Psoas muscle (tissue), 7 donors: ENCODE measurements at regions not wholly inside any gene's neighbourhood (a gene's known extent, or its start where the extent isn't known, plus 50 kb on each side); places are given as distances from the start of the nearest gene placed in this dataset.
"Not testable (repeated sequence)": the region's sequence is repeated elsewhere in the genome, so short reads cannot be mapped to it uniquely, and the experiment has no call there.

Experiments used
- ATAC-seq, 4 donors: fragments of 200-7000 bp; cut with Tn5 transposase; one replicate each; pipeline ENCODE4 v1.9.1; 2020; ENCODE audit warnings: moderate library complexity in 3 of 4, mild to moderate bottlenecking in 2 of 4
- DNase-seq, 2 donors: peaks; one replicate each; pipeline ENCODE4 v3.0.0-alpha.2; 2020
- H3K27ac ChIP-seq: fragments of 200-600 bp; one replicate; pipeline ENCODE4 v1.8.0; 2022
- H3K27me3 ChIP-seq, 3 donors: fragments of 200-600 bp in 1 of 3; one replicate each; pipeline versions ENCODE4 v1.6.1 to v1.8.0; 2013 to 2022; ENCODE audit warnings: low read length in 2 of 3, mild to moderate bottlenecking in 2 of 3, moderate library complexity in 1 of 3; ENCODE audit not compliant: insufficient read depth in 3 of 3
- H3K36me3 ChIP-seq, 2 donors: fragments of 200-600 bp in 1 of 2; one replicate each; pipeline versions ENCODE4 v1.6.1 to v1.8.0; 2013 to 2022; ENCODE audit warnings: low read depth in 1 of 2, mild to moderate bottlenecking in 1 of 2, moderate library complexity in 1 of 2; ENCODE audit not compliant: insufficient read depth in 1 of 2
- H3K4me1 ChIP-seq: fragments of 200-600 bp; one replicate; pipeline ENCODE4 v1.8.0; 2022
- H3K4me3 ChIP-seq: fragments of 200-600 bp; one replicate; pipeline ENCODE4 v1.8.0; 2022; ENCODE audit warnings: mild to moderate bottlenecking
- H3K9me3 ChIP-seq: fragments of 200-600 bp; one replicate; pipeline ENCODE4 v1.8.0; 2022
- WGBS, 3 donors: extraction: QIAGEN DNeasy Blood & Tissue Kit; methylation state at CpG; one replicate each; pipeline versions ENCODE4 v1.1.6 to v1.1.7; 2013; 5-methylcytosine and 5-hydroxymethylcytosine counted together
- intact Hi-C, 2 donors: fragments of 100-400 bp; cut with DNase I; formaldehyde crosslinking; loops; one replicate each; pipeline versions ENCODE4 v1.11.0 to v1.14.2; 2022
- TF ChIP-seq, protein P1 (sequence below): fragments of 200-600 bp; IDR thresholded peaks from one replicate; pipeline ENCODE4 v1.8.0; 2022; ENCODE audit warnings: antibody characterized with exemption
- donor health status: healthy with polysubstance abuse.
- donor health status: DM: no; HTN: no; CAD: no; lungs with moderate emphysema.
- donor health status: Bipolar disorder and iron deficiency.
- donor health status: healthy.
- donor health status: DM: yes; HTN: yes; CAD: no.
- donor health status: DM: no; HTN: no; CAD: no.
- donor health status: DM: yes; HTN: yes; CAD: no.

DNA sequence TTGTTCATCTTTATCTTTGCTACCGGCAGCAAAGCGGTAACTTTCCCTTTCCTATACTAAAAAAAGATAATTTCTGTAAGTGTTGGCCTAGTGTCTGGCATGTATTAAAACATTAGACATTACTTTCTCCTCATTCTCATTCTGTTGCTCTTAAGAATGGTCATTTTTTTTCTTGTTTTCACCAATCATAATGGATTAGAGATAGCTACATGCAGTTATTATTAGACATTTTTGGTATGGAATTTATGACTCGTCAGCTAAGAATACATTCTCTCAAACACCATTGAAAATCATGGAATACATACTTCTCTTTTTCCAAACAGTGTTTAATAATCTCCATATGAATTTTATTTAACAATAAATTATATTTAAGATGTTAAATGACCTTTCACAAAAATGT is 1154.6 kb downstream of the BRINP3 start:
- Histone ChIP-seq H3K4me1 (no peaks in the 10 kb centered on the region), H3K9me3 (no peaks in the 10 kb centered on the region), H3K27ac (no peak overlapping the region), H3K36me3 (no peaks in the 10 kb centered on the region), H3K4me3 (no peak overlapping the region), H3K27me3 (no peaks in the 10 kb centered on the region)
- 66 to 78% (median 69%) methylated on average over 3 of the region's 3 CpGs for WGBS, 3 donors
- DNase-seq (no peak), ATAC-seq (no peak)
- intact Hi-C loops = no loop called here
- TF ChIP-seq, protein P1, sequence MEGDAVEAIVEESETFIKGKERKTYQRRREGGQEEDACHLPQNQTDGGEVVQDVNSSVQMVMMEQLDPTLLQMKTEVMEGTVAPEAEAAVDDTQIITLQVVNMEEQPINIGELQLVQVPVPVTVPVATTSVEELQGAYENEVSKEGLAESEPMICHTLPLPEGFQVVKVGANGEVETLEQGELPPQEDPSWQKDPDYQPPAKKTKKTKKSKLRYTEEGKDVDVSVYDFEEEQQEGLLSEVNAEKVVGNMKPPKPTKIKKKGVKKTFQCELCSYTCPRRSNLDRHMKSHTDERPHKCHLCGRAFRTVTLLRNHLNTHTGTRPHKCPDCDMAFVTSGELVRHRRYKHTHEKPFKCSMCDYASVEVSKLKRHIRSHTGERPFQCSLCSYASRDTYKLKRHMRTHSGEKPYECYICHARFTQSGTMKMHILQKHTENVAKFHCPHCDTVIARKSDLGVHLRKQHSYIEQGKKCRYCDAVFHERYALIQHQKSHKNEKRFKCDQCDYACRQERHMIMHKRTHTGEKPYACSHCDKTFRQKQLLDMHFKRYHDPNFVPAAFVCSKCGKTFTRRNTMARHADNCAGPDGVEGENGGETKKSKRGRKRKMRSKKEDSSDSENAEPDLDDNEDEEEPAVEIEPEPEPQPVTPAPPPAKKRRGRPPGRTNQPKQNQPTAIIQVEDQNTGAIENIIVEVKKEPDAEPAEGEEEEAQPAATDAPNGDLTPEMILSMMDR = no peak

DNA sequence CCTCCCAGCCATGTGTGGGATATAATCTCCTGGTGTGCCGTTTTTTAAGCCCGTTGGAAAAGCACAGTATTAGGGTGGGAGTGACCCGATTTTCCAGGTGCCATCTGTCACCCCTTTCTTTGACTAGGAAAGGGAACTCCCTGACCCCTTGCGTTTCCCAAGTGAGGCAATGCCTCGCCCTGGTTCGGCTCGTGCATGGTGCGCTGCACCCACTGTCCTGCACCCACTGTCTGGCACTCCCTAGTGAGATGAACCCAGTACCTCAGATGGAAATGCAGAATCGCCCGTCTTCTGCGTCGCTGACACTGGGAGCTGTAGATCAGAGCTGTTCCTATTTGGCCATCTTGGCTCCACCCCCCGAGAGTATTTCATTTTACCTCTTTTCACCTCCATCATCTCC is 1146.6 kb downstream of the BRINP3 start:
- H3K27me3 ChIP-seq, H3K9me3 ChIP-seq, H3K4me1 ChIP-seq, ATAC-seq, H3K4me3 ChIP-seq, intact Hi-C loops, H3K27ac ChIP-seq, DNase-seq, H3K36me3 ChIP-seq: not testable (repeated sequence)
- 76 to 88% (median 77%) methylated on average over 12 to 13 of the region's 13 CpGs for WGBS, 3 donors

DNA sequence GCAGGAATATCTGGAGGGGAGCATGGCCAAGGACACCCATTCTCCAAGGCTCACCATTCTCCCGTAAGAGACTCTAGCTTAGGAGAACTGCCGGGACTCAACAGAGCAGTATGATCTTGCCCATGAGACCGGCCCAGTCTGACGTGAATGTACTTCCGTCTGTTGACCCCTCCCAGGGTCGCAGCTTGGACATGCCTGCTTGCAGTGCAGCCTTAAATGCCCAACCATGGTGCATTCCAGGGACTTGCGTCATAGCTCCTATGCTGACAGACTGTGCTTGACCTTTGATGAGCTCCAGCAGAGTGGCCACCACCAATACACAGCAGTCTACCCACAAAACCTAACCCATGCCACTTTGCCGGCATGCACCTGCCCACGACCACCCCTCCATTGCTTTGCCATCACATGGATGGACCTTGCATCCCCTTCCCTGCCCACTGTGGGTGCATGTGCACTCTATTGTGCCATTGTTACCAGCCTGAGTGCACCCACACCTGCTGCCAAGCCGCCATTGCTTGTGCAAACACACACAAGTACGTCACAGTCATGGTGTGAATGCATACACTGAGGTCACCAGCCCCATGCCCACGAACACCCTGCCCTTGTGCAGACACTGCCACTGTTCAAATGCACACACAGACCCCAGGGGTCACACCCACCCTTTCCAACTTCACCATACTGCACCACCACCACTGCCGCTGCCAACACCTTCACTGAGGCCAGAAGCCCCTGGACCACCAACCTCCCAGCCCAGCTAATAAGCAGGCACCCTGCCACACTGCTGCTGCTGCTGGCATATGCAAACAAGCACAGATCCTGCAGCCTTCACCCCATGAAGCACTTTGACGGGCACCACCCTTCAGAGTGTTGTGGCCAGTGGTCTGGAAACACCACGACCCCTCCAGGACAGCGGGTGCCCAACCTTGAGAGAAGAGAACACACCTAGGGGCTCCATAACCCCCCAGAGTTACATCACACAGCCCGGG is 1141.3 kb downstream of the BRINP3 start:
- DNase-seq = no peak
- no peak overlapping the region for H3K4me3 ChIP-seq
- no peak for ATAC-seq
- no peaks in the 10 kb centered on the region for H3K9me3 ChIP-seq
- no peaks in the 10 kb centered on the region for H3K4me1 ChIP-seq
- H3K27me3 ChIP-seq = no peaks in the 10 kb centered on the region
- intact Hi-C loops = no loop called here
- TF ChIP-seq, protein P1 = no peak
- H3K36me3 ChIP-seq = no peaks in the 10 kb centered on the region
- WGBS, 3 donors = 88 to 95% (median 92%) methylated on average over 17 of the region's 17 CpGs
- no peak overlapping the region for H3K27ac ChIP-seq

DNA sequence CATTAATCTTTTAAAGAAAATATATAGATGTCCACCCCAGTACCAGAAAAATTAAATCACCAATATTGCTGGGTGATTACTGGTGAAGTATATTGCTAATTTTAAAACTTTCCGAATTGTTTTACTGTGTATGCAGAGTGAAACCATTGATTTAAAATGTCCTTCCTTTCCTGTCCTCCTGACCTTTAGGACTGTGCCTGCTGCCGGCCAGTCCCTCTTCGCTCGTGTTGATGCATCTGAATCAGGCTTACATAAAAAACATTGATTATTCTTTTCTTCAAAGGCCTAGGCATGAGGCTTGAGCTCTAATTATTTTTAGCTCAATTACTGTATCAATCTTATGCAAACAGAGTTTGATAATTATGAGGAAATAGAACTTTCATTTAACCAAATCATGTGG is 1128.1 kb downstream of the BRINP3 start:
- TF ChIP-seq, protein P1 = no peak
- Histone ChIP-seq H3K9me3 (no peaks in the 10 kb centered on the region), H3K27ac (no peak overlapping the region), H3K4me3 (no peak overlapping the region), H3K36me3 (no peaks in the 10 kb centered on the region), H3K27me3 (no peaks in the 10 kb centered on the region), H3K4me1 (no peaks in the 10 kb centered on the region)
- intact Hi-C loops = no loop called here
- ATAC-seq (no peak), DNase-seq (no peak)
- WGBS, 3 donors = 69 to 74% (median 70%) methylated on average over 4 of the region's 4 CpGs

DNA sequence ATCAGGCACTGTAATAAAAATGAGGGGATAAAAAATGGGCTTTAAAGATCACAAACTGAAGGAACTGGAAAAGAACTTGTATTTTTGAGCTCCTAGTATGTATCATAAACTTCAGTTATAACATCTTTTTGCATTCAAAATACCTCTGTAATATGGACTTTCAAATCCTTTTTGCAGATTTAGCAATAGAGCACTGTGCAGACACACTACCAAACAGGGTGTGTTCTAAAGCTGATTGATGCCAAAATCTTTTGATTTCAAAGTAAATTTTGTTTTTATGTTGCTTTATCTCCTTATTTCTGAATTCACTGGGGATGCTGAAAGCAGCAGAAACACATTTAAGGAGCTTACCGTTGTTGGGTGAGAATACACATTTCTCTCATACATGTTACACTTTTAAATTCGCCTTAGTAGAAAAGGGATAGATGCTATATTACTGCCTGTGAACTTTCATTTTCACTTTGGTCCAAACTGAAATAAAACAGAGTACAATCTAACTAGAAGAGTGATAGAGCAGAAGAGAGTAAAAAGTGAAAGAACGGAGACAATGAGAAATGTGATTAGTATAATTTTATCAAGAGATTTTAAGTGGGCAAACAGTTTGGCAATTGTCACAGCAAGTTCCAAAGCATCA is 1126.6 kb downstream of the BRINP3 start:
- WGBS, 3 donors = 34 to 53% (median 48%) methylated on average over 3 of the region's 3 CpGs
- no peaks in the 10 kb centered on the region for H3K9me3 ChIP-seq
- DNase-seq = no peak
- H3K4me1 ChIP-seq = no peaks in the 10 kb centered on the region
- no peaks in the 10 kb centered on the region for H3K27me3 ChIP-seq
- H3K36me3 ChIP-seq = no peaks in the 10 kb centered on the region
- no peak overlapping the region for H3K27ac ChIP-seq
- TF ChIP-seq, protein P1 = no peak
- ATAC-seq = no peak
- peak overlapping the region; percentile 17 for H3K4me3 ChIP-seq
- intact Hi-C loops = no loop called here
